ENCODE measurements at regions not wholly inside any gene's neighbourhood (a gene's known extent, or its start where the extent isn't known, plus 50 kb on each side); places are given as distances from the start of the nearest gene placed in this dataset.

- intact Hi-C loops (cut with DNase I), result no loop called here
Observed at GRCh38 chr4:41874873-41875272, 60.4 kb upstream of the TMEM33 start.

DNA sequence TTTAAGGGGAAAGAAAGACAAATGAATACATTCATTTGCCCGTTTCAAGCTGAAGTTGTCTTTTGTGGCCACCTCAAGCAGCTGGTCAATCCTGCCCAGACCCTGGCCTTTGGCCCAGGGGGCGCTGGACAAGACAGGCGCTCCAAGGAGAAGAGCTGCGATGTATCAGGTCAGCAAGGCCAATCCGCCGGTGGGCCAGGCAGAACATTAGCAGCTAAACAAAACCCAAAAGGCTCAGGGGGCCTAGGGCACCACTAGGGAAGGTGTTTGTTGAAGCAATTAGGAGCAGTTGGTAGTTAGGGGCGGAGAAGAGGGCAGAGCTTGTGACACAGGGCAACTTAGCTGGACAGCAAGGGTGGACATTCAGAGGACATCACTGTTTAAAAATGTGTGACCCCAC lies 60.8 kb upstream of the TMEM33 start:
- H3K4me1 ChIP-seq, result no peaks in the 10 kb centered on the region
- H3K27me3 ChIP-seq (ENCODE audit: low read depth), result peaks cover 94% of the 10 kb centered on the region

More at GRCh38 chr4:41874873-41875272, 60.4 kb upstream of the TMEM33 start:
- ATAC-seq, result no peak
- Histone ChIP-seq H3K4me1 (no peaks in the 10 kb centered on the region), H3K4me3 (no peak overlapping the region), H3K36me3 (no peaks in the 10 kb centered on the region), H3K27ac (no peak overlapping the region), H3K27me3 (ENCODE audit: low read depth) (peaks cover 95% of the 10 kb centered on the region), H3K9me3 (no peaks in the 10 kb centered on the region)
- DNase-seq, result no peak
- TF ChIP-seq, protein P1, sequence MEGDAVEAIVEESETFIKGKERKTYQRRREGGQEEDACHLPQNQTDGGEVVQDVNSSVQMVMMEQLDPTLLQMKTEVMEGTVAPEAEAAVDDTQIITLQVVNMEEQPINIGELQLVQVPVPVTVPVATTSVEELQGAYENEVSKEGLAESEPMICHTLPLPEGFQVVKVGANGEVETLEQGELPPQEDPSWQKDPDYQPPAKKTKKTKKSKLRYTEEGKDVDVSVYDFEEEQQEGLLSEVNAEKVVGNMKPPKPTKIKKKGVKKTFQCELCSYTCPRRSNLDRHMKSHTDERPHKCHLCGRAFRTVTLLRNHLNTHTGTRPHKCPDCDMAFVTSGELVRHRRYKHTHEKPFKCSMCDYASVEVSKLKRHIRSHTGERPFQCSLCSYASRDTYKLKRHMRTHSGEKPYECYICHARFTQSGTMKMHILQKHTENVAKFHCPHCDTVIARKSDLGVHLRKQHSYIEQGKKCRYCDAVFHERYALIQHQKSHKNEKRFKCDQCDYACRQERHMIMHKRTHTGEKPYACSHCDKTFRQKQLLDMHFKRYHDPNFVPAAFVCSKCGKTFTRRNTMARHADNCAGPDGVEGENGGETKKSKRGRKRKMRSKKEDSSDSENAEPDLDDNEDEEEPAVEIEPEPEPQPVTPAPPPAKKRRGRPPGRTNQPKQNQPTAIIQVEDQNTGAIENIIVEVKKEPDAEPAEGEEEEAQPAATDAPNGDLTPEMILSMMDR (IDR thresholded peaks at IDR 0.05), result no peak

GRCh38 chr4:41873380-41874295 lies 61.6 kb upstream of the TMEM33 start:
- H3K36me3 ChIP-seq, result no peaks in the 10 kb centered on the region
- H3K9me3 ChIP-seq, result no peaks in the 10 kb centered on the region
- H3K27me3 ChIP-seq (ENCODE audit: low read depth), result peaks cover 90% of the 10 kb centered on the region
- TF ChIP-seq, protein P1 (IDR thresholded peaks at IDR 0.05), result no peak
- H3K4me1 ChIP-seq, result no peaks in the 10 kb centered on the region
- no peak for DNase-seq
- no peak overlapping the region for H3K27ac ChIP-seq
- intact Hi-C loops (cut with DNase I), result no loop called here
- no peak overlapping the region for H3K4me3 ChIP-seq
- ATAC-seq, result peak in 1 of 2 donors; percentile 23

More for the DNA sequence above, 60.8 kb upstream of the TMEM33 start:
- TF ChIP-seq, protein P1 (IDR thresholded peaks at IDR 0.05), result no peak
- Histone ChIP-seq H3K4me3 (no peak overlapping the region), H3K9me3 (no peaks in the 10 kb centered on the region), H3K27ac (no peak overlapping the region), H3K36me3 (no peaks in the 10 kb centered on the region)
- DNase-seq (no peak), ATAC-seq (no peak)
- intact Hi-C loops (cut with DNase I), result no loop called here

GRCh38 chr4:41870035-41870434 lies 65.2 kb upstream of the TMEM33 start:
- Histone ChIP-seq H3K4me1 (peaks cover 11% of the 10 kb centered on the region), H3K9me3 (no peaks in the 10 kb centered on the region), H3K4me3 (no peak overlapping the region), H3K36me3 (no peaks in the 10 kb centered on the region), H3K27ac (no peak overlapping the region), H3K27me3 (ENCODE audit: low read depth) (peaks cover 92% of the 10 kb centered on the region)
- ATAC-seq (no peak), DNase-seq (no peak)
- intact Hi-C loops (cut with DNase I), result no loop called here
- TF ChIP-seq, protein P1 (IDR thresholded peaks at IDR 0.05), result no peak

GRCh38 chr4:41866799-41867677 lies 68.2 kb upstream of the TMEM33 start:
- Histone ChIP-seq H3K27me3 (ENCODE audit: low read depth) (peaks cover 86% of the 10 kb centered on the region), H3K27ac (no peak overlapping the region), H3K4me1 (peaks cover 11% of the 10 kb centered on the region), H3K9me3 (no peaks in the 10 kb centered on the region), H3K4me3 (no peak overlapping the region), H3K36me3 (no peaks in the 10 kb centered on the region)
- ATAC-seq, result no peak
- intact Hi-C loops (cut with DNase I), result no loop called here
- DNase-seq, result no peak
- TF ChIP-seq, protein P1 (IDR thresholded peaks at IDR 0.05), result no peak

Data from lower lobe of right lung (tissue), 2 donors.